Ramos (cell line): ENCODE measurements at regions not wholly inside any gene's neighbourhood (a gene's known extent, or its start where the extent isn't known, plus 50 kb on each side); places are given as distances from the start of the nearest gene placed in this dataset.

Experiments used
- in situ Hi-C: fragments of 300-500 bp; cut with MboI; formaldehyde crosslinking; loops from one replicate; pipeline ENCODE4 v1.14.3; 2022; ENCODE audit warnings: low sequenced_read_pairs; ENCODE audit not compliant: unreplicated experiment

- in situ Hi-C loops, result no loop called here
Observed at GRCh38 chr3:151935446-151935845, 62.0 kb downstream of the SUCNR1 start.

DNA sequence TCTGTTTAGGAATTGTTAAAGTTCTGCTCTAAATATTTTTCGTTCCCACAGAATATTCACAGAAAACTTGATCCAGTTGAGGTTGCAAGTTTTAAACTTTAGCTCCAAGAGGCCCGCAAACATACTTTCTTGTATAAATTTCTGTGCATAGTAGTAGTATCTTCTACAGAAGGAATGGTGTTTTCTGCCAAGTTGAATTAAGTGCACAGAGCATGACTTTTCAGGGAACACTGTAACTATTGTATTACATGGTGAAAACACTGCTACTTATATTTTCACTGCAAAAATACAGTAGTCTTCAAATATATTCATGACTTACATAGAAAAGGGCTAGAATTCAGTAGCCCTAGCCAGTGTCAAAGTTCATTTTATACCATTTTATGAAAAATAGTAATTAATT lies 67.0 kb downstream of the SUCNR1 start:
- in situ Hi-C loops, result no loop called here

GRCh38 chr3:151943539-151943938 lies 70.1 kb downstream of the SUCNR1 start:
- in situ Hi-C loops, result no loop called here

GRCh38 chr3:151944356-151944755 lies 70.9 kb downstream of the SUCNR1 start:
- in situ Hi-C loops, result no loop called here

GRCh38 chr3:151946606-151947005 lies 73.2 kb downstream of the SUCNR1 start:
- in situ Hi-C loops, result no loop called here

DNA sequence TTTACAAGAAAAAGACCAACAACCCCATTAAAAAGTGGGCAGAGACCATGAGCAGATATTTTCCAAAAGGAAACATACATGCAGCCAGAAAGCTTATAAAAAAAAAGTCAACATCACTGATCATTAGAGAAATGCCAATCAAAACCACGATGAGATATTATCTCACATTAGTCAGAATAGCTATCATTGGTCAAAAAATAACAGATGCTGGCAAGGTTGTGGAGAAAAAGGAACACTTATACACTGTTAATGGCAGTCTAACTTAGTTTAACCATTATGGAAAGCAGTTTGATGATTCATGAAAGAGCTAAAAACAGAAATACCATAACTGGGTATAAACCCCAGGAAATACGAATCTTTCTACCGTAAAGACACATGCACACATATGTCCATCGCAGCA lies 76.3 kb downstream of the SUCNR1 start:
- in situ Hi-C loops, result no loop called here

DNA sequence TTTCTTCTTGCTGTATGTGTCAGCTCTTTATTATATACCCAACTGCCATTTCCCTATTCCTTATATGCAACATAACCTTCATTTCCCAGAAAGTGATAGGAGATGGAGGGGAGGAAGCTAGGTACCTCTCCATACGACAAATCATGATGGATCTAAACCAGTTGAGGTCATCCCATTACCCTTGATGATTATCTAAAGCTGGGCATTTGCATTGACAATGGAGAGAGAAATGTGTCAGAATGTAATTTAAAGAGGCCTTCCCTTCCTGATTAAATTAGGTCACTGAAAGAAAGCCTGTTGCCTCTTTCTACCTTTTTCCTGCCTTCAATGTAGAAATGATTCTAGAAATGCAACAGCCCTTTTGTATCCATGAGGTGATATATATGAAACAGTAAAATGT lies 81.9 kb downstream of the SUCNR1 start:
- in situ Hi-C loops, result no loop called here

DNA sequence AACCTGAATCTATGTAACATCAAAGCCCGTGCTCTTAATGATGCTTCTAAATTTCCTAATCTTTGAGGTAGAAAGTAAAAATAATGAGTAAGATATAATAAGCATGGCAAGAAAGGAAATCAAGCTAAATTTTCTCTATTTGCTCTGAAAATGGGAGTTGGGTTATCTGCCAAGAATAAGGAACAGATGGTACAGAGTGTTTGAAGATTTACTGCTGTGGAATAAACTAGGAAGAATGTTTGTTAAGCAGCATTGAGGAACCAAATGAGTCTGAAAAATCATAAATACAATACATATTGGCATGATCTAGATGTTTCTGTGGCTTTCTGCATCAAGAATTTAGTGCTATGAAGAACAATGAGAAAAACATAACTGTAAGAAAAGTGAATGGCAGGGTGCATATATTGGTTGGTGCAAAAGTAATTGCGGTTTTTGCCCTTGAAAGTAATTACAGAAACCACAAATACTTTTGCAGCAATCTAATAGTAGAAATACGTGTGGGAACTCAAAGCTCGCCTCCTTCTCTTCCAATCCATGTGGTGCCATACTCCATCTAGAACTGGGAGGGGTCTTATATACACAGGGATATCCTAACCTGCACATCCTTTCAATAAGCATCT lies 87.6 kb downstream of the SUCNR1 start:
- in situ Hi-C loops, result no loop called here

GRCh38 chr3:151962352-151962751 lies 88.9 kb downstream of the SUCNR1 start:
- in situ Hi-C loops, result no loop called here

- in situ Hi-C loops, result no loop called here
Observed at GRCh38 chr3:151962912-151963311, 89.5 kb downstream of the SUCNR1 start.

GRCh38 chr3:151964743-151965142 lies 91.3 kb downstream of the SUCNR1 start:
- in situ Hi-C loops, result no loop called here

- in situ Hi-C loops, result no loop called here
Observed at GRCh38 chr3:151969026-151969642, 95.7 kb downstream of the SUCNR1 start.

DNA sequence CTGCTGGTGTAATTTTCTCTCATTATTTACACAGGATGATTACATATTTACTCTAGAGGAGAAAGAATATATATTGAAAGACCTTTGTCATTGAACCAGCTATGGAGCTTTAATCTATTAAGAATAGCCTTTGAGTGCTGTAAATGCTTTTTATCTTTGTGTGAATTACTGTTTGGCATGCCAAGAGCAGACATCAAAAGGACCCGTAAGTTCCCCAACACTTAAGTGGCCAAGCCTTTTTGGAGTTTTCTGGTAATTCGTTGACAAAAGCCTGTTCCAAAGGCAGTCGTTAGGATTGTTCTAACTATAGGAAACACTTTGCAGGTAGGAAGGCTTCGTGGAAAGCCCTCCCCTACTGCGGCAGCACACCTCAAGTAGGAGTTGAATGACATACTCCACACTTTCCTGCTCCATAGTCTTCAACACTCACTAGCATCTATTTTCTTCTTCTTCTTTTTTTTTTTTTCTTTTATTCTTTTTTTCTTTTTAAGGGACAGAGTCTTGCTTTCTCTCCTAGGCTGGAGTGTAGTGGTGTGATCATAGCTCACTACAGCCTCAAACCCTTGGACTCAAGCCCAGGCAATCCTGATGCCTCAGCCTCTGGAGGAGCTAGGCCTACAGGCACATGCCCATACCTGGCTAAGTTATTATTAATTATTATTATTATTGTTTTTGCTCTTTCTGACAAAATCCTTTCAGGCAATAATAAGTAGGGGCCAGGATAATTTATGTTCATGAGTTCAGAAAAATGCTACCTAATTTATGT lies 98.6 kb downstream of the SUCNR1 start:
- in situ Hi-C loops, result no loop called here

DNA sequence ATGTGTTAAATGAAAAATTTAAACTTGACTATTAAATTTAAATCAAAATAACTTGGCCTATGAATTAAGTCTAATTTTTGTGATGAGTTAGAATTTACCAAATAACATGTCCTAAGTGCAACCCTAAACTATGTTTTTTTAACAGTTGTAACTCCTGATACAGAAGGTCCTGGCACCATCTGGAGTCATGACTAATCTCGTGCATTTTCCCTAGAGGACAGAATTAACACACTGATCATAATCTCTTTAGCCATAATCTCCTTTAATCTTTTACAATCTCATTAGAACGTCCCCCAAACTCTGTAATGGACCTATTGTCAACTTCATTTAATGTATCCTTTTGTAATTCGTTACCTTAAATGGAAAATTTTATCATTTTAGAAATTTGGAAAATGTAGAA lies 100.6 kb downstream of the SUCNR1 start:
- in situ Hi-C loops, result no loop called here

DNA sequence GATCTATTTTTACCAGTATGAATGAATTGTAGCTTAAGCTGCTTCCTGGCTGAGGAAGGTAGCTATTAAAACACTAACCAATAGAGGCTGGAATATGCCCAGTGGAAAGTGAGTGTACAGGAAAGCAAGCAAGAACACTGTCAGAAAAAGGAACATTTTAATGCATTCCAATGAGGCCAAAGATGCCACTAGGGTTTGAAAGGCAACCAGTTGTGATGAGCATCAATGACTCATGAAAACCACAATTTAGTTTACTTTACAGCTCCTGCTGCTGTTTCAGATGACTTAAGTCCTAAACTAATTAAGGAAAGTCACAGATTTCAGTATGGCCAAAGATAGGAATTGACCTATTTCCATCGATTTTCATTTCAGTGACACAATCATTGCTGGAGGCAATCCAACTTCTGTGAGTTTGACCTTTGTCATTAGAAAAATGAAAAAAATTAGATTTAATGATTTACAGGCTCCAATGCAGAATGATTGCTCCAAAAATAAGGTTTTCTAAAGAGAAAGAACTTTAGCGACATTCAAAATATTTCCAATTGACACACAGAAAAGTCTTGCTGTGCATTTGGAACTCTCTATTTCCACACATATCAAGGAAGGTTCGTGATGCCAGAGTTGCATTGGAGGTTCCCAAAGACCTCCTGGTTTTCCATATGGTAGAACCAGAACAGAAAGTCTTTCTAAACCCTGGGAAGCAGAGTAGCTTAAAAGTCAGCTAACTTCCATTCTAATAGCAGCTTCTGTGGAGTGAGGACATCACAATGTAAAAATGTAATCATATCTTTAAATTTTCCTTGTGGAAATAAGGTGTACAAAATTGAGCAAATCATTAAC lies 103.0 kb downstream of the SUCNR1 start:
- in situ Hi-C loops, result no loop called here

DNA sequence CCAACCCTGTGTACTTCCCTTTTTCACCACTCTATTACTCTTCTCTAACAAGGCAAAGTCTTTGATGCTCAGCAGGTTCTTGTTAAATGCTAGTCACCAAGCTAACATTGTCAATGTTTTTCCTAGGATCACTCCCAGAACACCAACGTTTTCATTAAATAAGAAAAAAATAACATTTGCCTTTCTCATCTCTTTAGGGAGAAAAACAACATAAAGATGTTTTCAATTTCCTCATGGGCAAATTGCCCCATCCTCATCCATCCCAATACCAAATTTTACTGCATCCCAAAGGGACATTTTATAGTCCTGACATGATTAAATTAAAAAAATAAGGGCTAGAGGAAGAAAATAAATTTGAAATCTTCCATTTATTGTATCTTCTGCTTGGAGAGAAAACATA lies 106.5 kb downstream of the SUCNR1 start:
- in situ Hi-C loops, result no loop called here

DNA sequence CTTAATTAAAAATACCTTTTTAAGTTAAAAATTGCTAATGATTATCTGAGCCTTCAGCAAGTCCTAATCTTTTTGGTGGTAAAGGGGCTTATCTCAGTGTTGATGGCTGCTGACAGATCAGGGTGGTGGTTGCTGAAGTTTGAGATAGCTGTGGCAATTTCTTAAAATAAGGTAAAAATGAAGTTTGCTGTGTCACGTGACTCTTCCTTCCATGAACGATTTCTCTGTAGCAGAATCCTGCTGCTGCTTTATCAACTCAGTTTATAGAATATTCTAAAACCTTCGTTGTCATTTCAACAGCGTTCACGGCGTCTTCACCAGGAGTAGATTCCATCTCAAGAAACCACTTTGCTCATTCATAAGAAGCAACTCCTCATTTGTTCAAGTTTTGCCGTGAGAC lies 110.1 kb downstream of the SUCNR1 start:
- in situ Hi-C loops, result no loop called here

- in situ Hi-C loops, result no loop called here
Observed at GRCh38 chr3:151985787-151986430, 112.5 kb downstream of the SUCNR1 start.

DNA sequence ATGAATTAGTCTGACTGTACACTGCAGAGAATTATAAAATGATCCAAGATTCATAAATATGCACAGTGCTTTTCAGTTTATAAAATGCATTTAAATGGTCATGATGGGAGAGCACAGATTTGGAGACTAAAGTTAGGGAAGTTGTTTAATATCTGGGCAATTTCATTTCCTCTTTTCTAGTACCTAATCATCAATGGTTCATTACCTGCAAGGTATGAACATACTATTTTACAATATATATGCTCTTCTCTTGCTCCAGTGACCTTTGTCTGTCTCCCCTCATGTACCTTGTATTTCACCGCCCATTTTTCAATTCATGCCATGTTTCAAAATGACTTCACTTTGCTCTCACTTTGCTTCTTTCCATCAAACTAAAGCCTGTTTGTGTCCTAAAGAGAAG lies 114.5 kb downstream of the SUCNR1 start:
- in situ Hi-C loops, result no loop called here

DNA sequence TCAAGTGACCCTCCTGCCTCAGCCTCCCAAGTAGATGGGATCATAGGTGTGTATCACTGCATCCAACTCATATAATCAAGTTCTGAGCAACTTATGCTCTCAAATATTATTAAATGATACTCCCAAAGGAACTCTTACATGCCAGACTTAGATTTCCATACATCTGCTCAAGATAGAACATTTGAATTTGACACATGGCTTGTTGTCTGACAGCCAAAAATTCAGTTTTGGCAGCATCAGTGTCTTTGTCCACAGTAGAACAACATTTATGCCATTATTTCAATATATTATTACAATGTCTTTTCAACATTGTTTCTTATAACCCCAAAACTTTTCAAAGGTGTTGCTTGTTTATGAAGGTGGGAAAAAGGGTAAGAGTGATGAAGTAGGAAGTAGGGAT lies 116.2 kb downstream of the SUCNR1 start:
- in situ Hi-C loops, result no loop called here
